K562 (cell line): ENCODE measurements at regions not wholly inside any gene's neighbourhood (a gene's known extent, or its start where the extent isn't known, plus 50 kb on each side); places are given as distances from the start of the nearest gene placed in this dataset.

Experiments used
- ATAC-seq: fragments of 200-7000 bp; cut with Tn5 transposase; 3 replicates; pipeline ENCODE4 v1.9.1; 2020; ENCODE audit warnings: moderate library complexity
- BruUV-seq: library from RNA; stranded (reverse); fragments of 400-500 nt; replicated peaks from 2 replicates; lab custom pipeline; 2021; lab: Mats Ljungman, UMichigan
- CTCF ChIA-PET: fragments of 300-600 bp; formaldehyde crosslinking; extraction: SDS; loops from one replicate; lab custom pipeline; 2021; ENCODE audit warnings: low intra/inter-chr PET ratio; lab: Yijun Ruan, JAX
- POLR2A ChIA-PET: fragments of 300-600, 350-650 bp; sonication (Branson Sonifier 250); formaldehyde crosslinking; extraction: SDS; loops from one replicate; lab custom pipeline; 2021; ENCODE audit warnings: antibody characterized with exemption, inconsistent platforms; lab: Yijun Ruan, JAX
- DNase-seq, 4 experiments: peaks; one replicate each; pipeline versions ENCODE4 v3.0.0 to v3.0.0-alpha.2; 2011 to 2018; ENCODE audit warnings: low spot score in 3 of 4, mixed read lengths in 3 of 4; ENCODE audit errors: extremely low read depth in 1 of 4
- FAIRE-seq: peaks from 2 replicates; lab custom pipeline; 2011; peaks lifted over from hg19 to GRCh38; lab: Jason Lieb, UNC
- H2AFZ ChIP-seq: 2 replicates; pipeline ENCODE4 v1.6.0; 2011; ENCODE audit warnings: low read depth, low read length, control low read depth, inconsistent platforms
- H3K27ac ChIP-seq: fragments of 200-600 bp; 3 replicates; pipeline ENCODE4 v1.8.0; 2011; ENCODE audit warnings: low read depth, mild to moderate bottlenecking, control low read depth, inconsistent platforms, low read length, moderate library complexity, mixed read lengths; ENCODE audit errors: extremely low read depth
- H3K27me3 ChIP-seq, 2 experiments: fragments of 300-600 bp in 1 of 2; 2 replicates in 1 of 2; 3 replicates in 1 of 2; pipeline versions ENCODE4 v1.6.0 to v1.8.0; 2011; ENCODE audit warnings: inconsistent platforms in 2 of 2, low read length in 2 of 2, mild to moderate bottlenecking in 1 of 2, mixed read lengths in 1 of 2, moderate library complexity in 1 of 2; ENCODE audit not compliant: control insufficient read depth in 2 of 2, insufficient read depth in 2 of 2
- H3K36me3 ChIP-seq: fragments of 300-600 bp; 3 replicates; pipeline ENCODE4 v1.8.0; 2011; ENCODE audit warnings: mild to moderate bottlenecking, low read length, inconsistent platforms; ENCODE audit not compliant: control insufficient read depth, insufficient read depth
- H3K4me1 ChIP-seq, 2 experiments: fragments of 200-600 bp in 1 of 2; replicated peaks in 1 of 2; 2 replicates in 1 of 2; 3 replicates in 1 of 2; pipeline versions ENCODE4 v1.5.1 to v1.8.0; 2011; ENCODE audit warnings: inconsistent platforms in 2 of 2, low read length in 2 of 2, mild to moderate bottlenecking in 1 of 2, mixed read lengths in 1 of 2, moderate library complexity in 1 of 2; ENCODE audit not compliant: control insufficient read depth in 2 of 2, insufficient read depth in 2 of 2
- H3K4me2 ChIP-seq: 2 replicates; pipeline ENCODE4 v1.6.1; 2011; ENCODE audit warnings: low read length, control low read depth, inconsistent platforms, mixed read lengths; ENCODE audit not compliant: insufficient read depth
- H3K4me3 ChIP-seq: fragments of 200-600 bp; sonication (generic), shearing (Covaris generic); 2 replicates; pipeline ENCODE4 v1.5.1; 2016; ENCODE audit warnings: control low read depth, inconsistent platforms
- H3K79me2 ChIP-seq: fragments of 200-600 bp; 3 replicates; pipeline ENCODE4 v1.8.0; 2011; ENCODE audit warnings: low read length, inconsistent platforms; ENCODE audit not compliant: control insufficient read depth, insufficient read depth
- H3K9ac ChIP-seq, 2 experiments: 2 replicates each; pipeline versions ENCODE4 v1.6.0 to v1.6.1; 2011; ENCODE audit warnings: low read depth in 2 of 2, low read length in 2 of 2, control low read depth in 1 of 2, inconsistent platforms in 1 of 2, mild to moderate bottlenecking in 1 of 2, mixed read lengths in 1 of 2; ENCODE audit not compliant: insufficient read depth in 1 of 2
- H3K9me1 ChIP-seq: one replicate; pipeline ENCODE4 v1.6.0; 2011; ENCODE audit warnings: inconsistent platforms, mild to moderate bottlenecking, low read length, moderate library complexity; ENCODE audit not compliant: control insufficient read depth, insufficient read depth
- H3K9me3 ChIP-seq: replicated peaks from 2 replicates; pipeline ENCODE4 v1.5.1; 2011; ENCODE audit warnings: low read depth, low read length, inconsistent platforms; ENCODE audit not compliant: control insufficient read depth, insufficient read depth
- H4K20me1 ChIP-seq: replicated peaks from 2 replicates; pipeline ENCODE4 v1.6.1; 2011; ENCODE audit warnings: low read length, inconsistent platforms, mixed read lengths; ENCODE audit not compliant: control insufficient read depth, insufficient read depth
- BCL6 ChIP-seq: fragments of 250-450 bp; sonication (Bioruptor Pico); IDR thresholded peaks from 2 replicates; pipeline ENCODE4 v1.4.0; 2020
- HSF4 ChIP-seq: fragments of 250-450 bp; sonication (Bioruptor Pico); IDR thresholded peaks from 2 replicates; pipeline ENCODE4 v2.1.2; 2022; ENCODE audit warnings: mild to moderate bottlenecking, moderate library complexity, borderline replicate concordance
- PHF8 ChIP-seq: fragments of 200-600 bp; sonication (generic); IDR thresholded peaks from 2 replicates; pipeline ENCODE4 v1.6.1; 2012; ENCODE audit warnings: mixed run types, mild to moderate bottlenecking, inconsistent platforms, low read length, moderate library complexity, borderline replicate concordance
- RBM14 ChIP-seq: fragments of 200-400 bp; formaldehyde crosslinking; IDR thresholded peaks from 2 replicates; pipeline ENCODE4 v1.6.1; 2018; ENCODE audit warnings: low read depth, mild to moderate bottlenecking, low read length, moderate library complexity, borderline replicate concordance; ENCODE audit not compliant: insufficient read depth
- SMAD2 ChIP-seq: fragments of 150-350 bp; IDR thresholded peaks from 2 replicates; pipeline ENCODE4 v1.6.1; 2014; ENCODE audit warnings: low read depth, mild to moderate bottlenecking, low read length
- STAG1 ChIP-seq: sonication (generic); formaldehyde crosslinking; IDR thresholded peaks from 2 replicates; pipeline ENCODE4 v1.5.0; 2020; ENCODE audit warnings: missing genetic modification reagents, borderline replicate concordance
- THRAP3 ChIP-seq: fragments of 450-650 bp; IDR thresholded peaks from 2 replicates; pipeline ENCODE4 v1.6.1; 2016; ENCODE audit warnings: mild to moderate bottlenecking, inconsistent platforms, borderline replicate concordance
- ZNF274 ChIP-seq: IDR thresholded peaks from 2 replicates; pipeline ENCODE4 v1.6.1; 2011; ENCODE audit warnings: low read depth, mild to moderate bottlenecking, low read length, moderate library complexity, borderline replicate concordance
- WGBS: fragments of 100-300 bp; shearing (Covaris generic); methylation state at CpG from one replicate; pipeline ENCODE4 v1.1.6; 2016; ENCODE audit warnings: low coverage, mixed read lengths; ENCODE audit not compliant: insufficient coverage; ENCODE audit errors: missing lambda C conversion rate; 5-methylcytosine and 5-hydroxymethylcytosine counted together
- in situ Hi-C: fragments of 300-500 bp; cut with MboI; formaldehyde crosslinking; loops from 4 replicates; pipeline ENCODE4 v1.15.0; 2018; ENCODE audit warnings: inconsistent platforms, mixed read lengths
- intact Hi-C: fragments of 100-400 bp; cut with micrococcal nuclease; formaldehyde crosslinking; loops from 2 replicates; pipeline ENCODE4 v1.14.2; 2022
- TF ChIP-seq, protein P1 (sequence below): fragments of 250-450 bp; sonication (Bioruptor Pico); IDR thresholded peaks from 2 replicates; pipeline ENCODE4 v1.4.0; 2020; ENCODE audit warnings: mild to moderate bottlenecking

DNA sequence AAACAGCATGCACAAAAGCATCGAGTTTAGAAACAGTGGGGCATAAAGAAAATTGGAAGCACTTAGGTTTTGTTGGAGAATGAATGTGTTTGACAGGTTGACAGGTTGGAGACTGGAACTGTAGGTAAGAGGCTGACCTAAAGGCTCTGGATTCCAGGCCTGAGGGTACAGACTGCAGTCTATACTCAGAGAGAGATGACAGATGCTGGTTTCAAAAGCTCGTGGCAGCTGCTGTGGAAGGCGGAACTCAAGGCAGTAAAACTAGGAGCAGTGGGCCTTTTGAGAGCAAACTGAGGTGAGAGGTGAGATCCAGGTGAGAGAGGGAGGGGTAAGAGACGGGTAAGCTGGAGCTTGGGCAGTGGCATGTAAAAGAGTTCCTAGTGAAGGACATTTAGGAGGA is 415.2 kb downstream of the TRIML1 start:
- Histone ChIP-seq H3K9ac (no peak overlapping the region), H3K27me3 (no peaks in the 10 kb centered on the region), H3K4me2 (no peak overlapping the region), H3K27ac (no peak overlapping the region), H4K20me1 (no peaks in the 10 kb centered on the region), H3K36me3 (no peaks in the 10 kb centered on the region), H3K4me1 (no peaks in the 10 kb centered on the region), H3K79me2 (no peaks in the 10 kb centered on the region), H3K4me3 (no peak overlapping the region), H3K9me1 (no peaks in the 10 kb centered on the region), H3K9me3 (no peaks in the 10 kb centered on the region), H2AFZ (no peak overlapping the region)
- ATAC-seq, result no peak
- FAIRE-seq, result no peak
- intact Hi-C loops (no loop called here), in situ Hi-C loops (no loop called here)
- ChIA-PET POLR2A (no interaction called here), CTCF (no interaction called here)
- no TSS peak for BruUV-seq
- no peak for TF ChIP-seq HSF4 (CRISPR knock-in tag)
- TF ChIP-seq, protein P1, sequence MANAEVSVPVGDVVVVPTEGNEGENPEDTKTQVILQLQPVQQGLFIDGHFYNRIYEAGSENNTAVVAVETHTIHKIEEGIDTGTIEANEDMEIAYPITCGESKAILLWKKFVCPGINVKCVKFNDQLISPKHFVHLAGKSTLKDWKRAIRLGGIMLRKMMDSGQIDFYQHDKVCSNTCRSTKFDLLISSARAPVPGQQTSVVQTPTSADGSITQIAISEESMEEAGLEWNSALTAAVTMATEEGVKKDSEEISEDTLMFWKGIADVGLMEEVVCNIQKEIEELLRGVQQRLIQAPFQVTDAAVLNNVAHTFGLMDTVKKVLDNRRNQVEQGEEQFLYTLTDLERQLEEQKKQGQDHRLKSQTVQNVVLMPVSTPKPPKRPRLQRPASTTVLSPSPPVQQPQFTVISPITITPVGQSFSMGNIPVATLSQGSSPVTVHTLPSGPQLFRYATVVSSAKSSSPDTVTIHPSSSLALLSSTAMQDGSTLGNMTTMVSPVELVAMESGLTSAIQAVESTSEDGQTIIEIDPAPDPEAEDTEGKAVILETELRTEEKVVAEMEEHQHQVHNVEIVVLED (CRISPR knock-in tag), result no peak
- TF ChIP-seq STAG1 (CRISPR knock-in tag), result no peak
- TF ChIP-seq ZNF274, result no peak
- no peak for TF ChIP-seq THRAP3
- no peak for TF ChIP-seq RBM14
- TF ChIP-seq BCL6 (CRISPR knock-in tag), result no peak
- TF ChIP-seq SMAD2, result no peak
- no peak for TF ChIP-seq PHF8
- 0% methylated on average over 4 of the region's 4 CpGs for WGBS
- no peak for DNase-seq
